ENCODE measurements at regions not wholly inside any gene's neighbourhood (a gene's known extent, or its start where the extent isn't known, plus 50 kb on each side); places are given as distances from the start of the nearest gene placed in this dataset.
A peak's percentile ranks its signal among the peaks of the same experiment; 100 is the strongest.

DNA sequence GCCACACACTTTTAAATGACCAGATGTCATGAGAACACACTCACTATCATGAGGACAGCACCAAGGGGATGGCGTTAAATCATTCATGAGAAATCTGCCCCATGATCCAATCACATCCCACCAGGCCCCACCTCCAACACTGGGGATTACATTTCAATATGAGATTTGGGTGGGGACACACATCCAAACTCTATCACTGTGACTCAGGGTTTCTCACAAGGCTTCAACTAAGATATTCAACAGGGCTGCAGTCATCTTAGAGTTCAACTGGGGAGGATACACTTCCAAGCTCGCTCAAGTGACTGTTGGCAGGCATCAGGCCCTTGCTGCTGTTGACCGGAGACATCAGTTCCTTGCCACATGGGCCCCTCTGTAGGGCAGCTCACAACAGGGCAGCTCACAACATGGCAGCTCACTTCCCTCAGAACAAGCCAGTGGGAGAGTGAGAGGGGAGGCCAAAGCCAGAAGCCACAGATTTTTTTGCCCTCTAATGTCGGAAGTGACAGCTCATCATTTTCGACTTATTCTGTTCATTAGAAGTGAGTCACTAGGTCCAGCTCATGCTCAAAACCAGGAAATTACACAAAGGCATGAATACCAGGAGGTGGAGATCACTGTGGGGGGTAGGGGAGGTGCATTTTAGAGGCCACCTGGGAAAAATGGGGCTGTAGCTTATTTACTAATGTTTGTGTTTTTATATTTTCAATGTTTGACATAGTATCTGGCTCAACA lies 50.8 kb upstream of the PTHLH start:
- Histone ChIP-seq H3K27me3 (no peaks in the 10 kb centered on the region), H3K36me3 (no peaks in the 10 kb centered on the region), H3K9me3 (no peaks in the 10 kb centered on the region), H3K4me3 (no peak overlapping the region), H3K27ac (no peak overlapping the region), H3K4me1 (no peaks in the 10 kb centered on the region)
- intact Hi-C loops (cut with DNase I; ENCODE audit: low total_unique reads) = no loop called here
- TF ChIP-seq, protein P1, sequence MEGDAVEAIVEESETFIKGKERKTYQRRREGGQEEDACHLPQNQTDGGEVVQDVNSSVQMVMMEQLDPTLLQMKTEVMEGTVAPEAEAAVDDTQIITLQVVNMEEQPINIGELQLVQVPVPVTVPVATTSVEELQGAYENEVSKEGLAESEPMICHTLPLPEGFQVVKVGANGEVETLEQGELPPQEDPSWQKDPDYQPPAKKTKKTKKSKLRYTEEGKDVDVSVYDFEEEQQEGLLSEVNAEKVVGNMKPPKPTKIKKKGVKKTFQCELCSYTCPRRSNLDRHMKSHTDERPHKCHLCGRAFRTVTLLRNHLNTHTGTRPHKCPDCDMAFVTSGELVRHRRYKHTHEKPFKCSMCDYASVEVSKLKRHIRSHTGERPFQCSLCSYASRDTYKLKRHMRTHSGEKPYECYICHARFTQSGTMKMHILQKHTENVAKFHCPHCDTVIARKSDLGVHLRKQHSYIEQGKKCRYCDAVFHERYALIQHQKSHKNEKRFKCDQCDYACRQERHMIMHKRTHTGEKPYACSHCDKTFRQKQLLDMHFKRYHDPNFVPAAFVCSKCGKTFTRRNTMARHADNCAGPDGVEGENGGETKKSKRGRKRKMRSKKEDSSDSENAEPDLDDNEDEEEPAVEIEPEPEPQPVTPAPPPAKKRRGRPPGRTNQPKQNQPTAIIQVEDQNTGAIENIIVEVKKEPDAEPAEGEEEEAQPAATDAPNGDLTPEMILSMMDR (IDR thresholded peaks at IDR 0.05) = no peak
- TF ChIP-seq POLR2A (IDR thresholded peaks at IDR 0.05) = no peak
- TF ChIP-seq POLR2AphosphoS5 (IDR thresholded peaks at IDR 0.05) = no peak
- DNase-seq (ENCODE audit: low spot score in 2 of 2) = no peak

- no peak for TF ChIP-seq POLR2AphosphoS5 (IDR thresholded peaks at IDR 0.05)
- H3K4me1 ChIP-seq = no peaks in the 10 kb centered on the region
- no peak for DNase-seq (ENCODE audit: low spot score in 2 of 2)
- no peak overlapping the region for H3K4me3 ChIP-seq
- no peaks in the 10 kb centered on the region for H3K9me3 ChIP-seq
- intact Hi-C loops (cut with DNase I; ENCODE audit: low total_unique reads) = no loop called here
- no peaks in the 10 kb centered on the region for H3K27me3 ChIP-seq
- no peak overlapping the region for H3K27ac ChIP-seq
- no peaks in the 10 kb centered on the region for H3K36me3 ChIP-seq
These were observed 51.9 kb upstream of the PTHLH start for GRCh38 chr12:28024231-28024995.

GRCh38 chr12:28025821-28026505 lies 53.4 kb upstream of the PTHLH start:
- no peaks in the 10 kb centered on the region for H3K9me3 ChIP-seq
- no peaks in the 10 kb centered on the region for H3K36me3 ChIP-seq
- no peaks in the 10 kb centered on the region for H3K4me1 ChIP-seq
- no peak overlapping the region for H3K4me3 ChIP-seq
- H3K27ac ChIP-seq = peak overlapping the region in 1 of 2 donors; percentile 68
- TF ChIP-seq POLR2A (IDR thresholded peaks at IDR 0.05) (no peak), POLR2AphosphoS5 (IDR thresholded peaks at IDR 0.05) (no peak)
- TF ChIP-seq, protein P1 (IDR thresholded peaks at IDR 0.05) = no peak
- intact Hi-C loops (cut with DNase I; ENCODE audit: low total_unique reads) = no loop called here
- H3K27me3 ChIP-seq = no peaks in the 10 kb centered on the region
- DNase-seq (ENCODE audit: low spot score in 2 of 2) = no peak

DNA sequence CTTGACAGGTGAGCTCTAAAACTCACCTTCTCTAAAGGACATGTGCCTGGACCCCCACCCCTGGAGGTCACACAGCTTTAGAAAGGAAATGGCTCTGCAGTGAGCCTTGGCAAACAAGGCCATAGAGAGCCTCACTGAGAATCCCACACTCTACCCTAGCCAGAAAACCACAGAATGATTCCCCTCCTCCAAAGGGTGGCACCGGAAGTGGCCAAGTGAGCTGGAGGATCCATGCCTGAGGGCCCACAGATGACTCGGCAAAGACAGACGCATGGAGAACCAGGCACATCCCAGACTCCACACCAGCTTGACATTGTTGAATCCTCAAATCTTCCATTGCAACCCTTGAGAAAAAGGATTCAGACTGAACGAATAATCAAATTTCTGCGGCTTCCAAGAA lies 54.2 kb upstream of the PTHLH start:
- peak overlapping the region in 1 of 2 donors; percentile 68 for H3K27ac ChIP-seq
- no peaks in the 10 kb centered on the region for H3K4me1 ChIP-seq

GRCh38 chr12:28027328-28027727 lies 54.8 kb upstream of the PTHLH start:
- no peaks in the 10 kb centered on the region for H3K36me3 ChIP-seq
- no peaks in the 10 kb centered on the region for H3K27me3 ChIP-seq
- intact Hi-C loops (cut with DNase I; ENCODE audit: low total_unique reads) = no loop called here
- no peaks in the 10 kb centered on the region for H3K9me3 ChIP-seq
- no peak overlapping the region for H3K27ac ChIP-seq
- TF ChIP-seq, protein P1 (IDR thresholded peaks at IDR 0.05) = no peak
- no peak for TF ChIP-seq POLR2AphosphoS5 (IDR thresholded peaks at IDR 0.05)
- TF ChIP-seq POLR2A (IDR thresholded peaks at IDR 0.05) = no peak
- DNase-seq (ENCODE audit: low spot score in 2 of 2) = no peak
- no peak overlapping the region for H3K4me3 ChIP-seq
- H3K4me1 ChIP-seq = no peaks in the 10 kb centered on the region

More for the DNA sequence above, 54.2 kb upstream of the PTHLH start:
- DNase-seq (ENCODE audit: low spot score in 2 of 2) = no peak
- H3K27me3 ChIP-seq = no peaks in the 10 kb centered on the region
- no peaks in the 10 kb centered on the region for H3K9me3 ChIP-seq
- no peak overlapping the region for H3K4me3 ChIP-seq
- no peak for TF ChIP-seq POLR2A (IDR thresholded peaks at IDR 0.05)
- no peak for TF ChIP-seq POLR2AphosphoS5 (IDR thresholded peaks at IDR 0.05)
- TF ChIP-seq, protein P1 (IDR thresholded peaks at IDR 0.05) = no peak
- H3K36me3 ChIP-seq = no peaks in the 10 kb centered on the region
- intact Hi-C loops (cut with DNase I; ENCODE audit: low total_unique reads) = no loop called here
